Immature natural killer cell (primary cell): ENCODE measurements at regions not wholly inside any gene's neighbourhood (a gene's known extent, or its start where the extent isn't known, plus 50 kb on each side); places are given as distances from the start of the nearest gene placed in this dataset.

Source experiments
- DNase-seq, 3 donors: peaks; one replicate each; pipeline ENCODE4 v3.0.0; 2022; ENCODE audit warnings: mixed read lengths in 1 of 3
- H3K27ac Mint-ChIP-seq, 6 donors: one replicate each; pipeline ENCODE4 v1.8.0; 2020; ENCODE audit warnings: mixed read lengths in 6 of 6, mild to moderate bottlenecking in 5 of 6, inconsistent platforms in 4 of 6, moderate library complexity in 3 of 6
- H3K27me3 Mint-ChIP-seq, 3 donors: one replicate each; pipeline ENCODE4 v1.8.0; 2020 to 2021; ENCODE audit warnings: low read depth in 3 of 3, mild to moderate bottlenecking in 3 of 3, mixed read lengths in 3 of 3, moderate library complexity in 3 of 3, inconsistent platforms in 1 of 3
- H3K36me3 Mint-ChIP-seq, 3 donors: one replicate each; pipeline ENCODE4 v1.8.0; 2020; ENCODE audit warnings: mixed read lengths in 3 of 3, inconsistent platforms in 2 of 3, mild to moderate bottlenecking in 2 of 3
- H3K4me1 Mint-ChIP-seq, 2 donors: one replicate each; pipeline ENCODE4 v1.8.0; 2020; ENCODE audit warnings: inconsistent platforms in 2 of 2, mild to moderate bottlenecking in 2 of 2, mixed read lengths in 2 of 2, moderate library complexity in 1 of 2
- H3K4me3 Mint-ChIP-seq, 5 donors: one replicate each; pipeline ENCODE4 v1.8.0; 2020; ENCODE audit warnings: mild to moderate bottlenecking in 5 of 5, mixed read lengths in 5 of 5, inconsistent platforms in 3 of 5, moderate library complexity in 3 of 5
- H3K9me3 Mint-ChIP-seq, 6 donors: one replicate each; pipeline ENCODE4 v1.8.0; 2020; ENCODE audit warnings: mild to moderate bottlenecking in 6 of 6, mixed read lengths in 6 of 6, inconsistent platforms in 4 of 6, moderate library complexity in 3 of 6

DNA sequence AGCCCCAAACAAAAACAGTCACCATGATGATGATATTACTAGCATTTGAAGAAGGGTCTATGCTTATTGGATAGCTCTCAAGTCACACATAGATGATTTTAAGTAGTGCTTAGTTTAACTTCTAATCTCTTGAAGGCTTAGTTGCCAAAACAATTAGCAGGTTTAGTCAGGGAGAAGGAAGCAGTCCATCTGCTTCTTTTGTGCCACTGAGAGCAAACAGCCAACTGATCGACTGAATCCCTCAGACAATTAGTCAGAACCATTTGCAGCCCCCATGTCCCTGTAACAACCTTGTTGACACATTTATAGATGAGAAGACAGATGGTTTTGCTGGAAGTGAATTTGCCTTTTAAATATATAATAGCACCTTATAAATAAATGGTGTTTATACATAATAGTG is 585.1 kb upstream of the SUCLG2 start:
- Mint-ChIP-seq H3K4me1 (no peaks in the 10 kb centered on the region), H3K9me3 (peaks cover 0 to 7% (median 0%) of the 10 kb centered on the region in 6 donors), H3K36me3 (peaks cover 0 to 4% (median 0%) of the 10 kb centered on the region in 3 donors), H3K4me3 (no peak overlapping the region), H3K27me3 (peaks cover 0 to 2% (median 0%) of the 10 kb centered on the region in 3 donors), H3K27ac (no peak overlapping the region)
- no peak for DNase-seq

DNA sequence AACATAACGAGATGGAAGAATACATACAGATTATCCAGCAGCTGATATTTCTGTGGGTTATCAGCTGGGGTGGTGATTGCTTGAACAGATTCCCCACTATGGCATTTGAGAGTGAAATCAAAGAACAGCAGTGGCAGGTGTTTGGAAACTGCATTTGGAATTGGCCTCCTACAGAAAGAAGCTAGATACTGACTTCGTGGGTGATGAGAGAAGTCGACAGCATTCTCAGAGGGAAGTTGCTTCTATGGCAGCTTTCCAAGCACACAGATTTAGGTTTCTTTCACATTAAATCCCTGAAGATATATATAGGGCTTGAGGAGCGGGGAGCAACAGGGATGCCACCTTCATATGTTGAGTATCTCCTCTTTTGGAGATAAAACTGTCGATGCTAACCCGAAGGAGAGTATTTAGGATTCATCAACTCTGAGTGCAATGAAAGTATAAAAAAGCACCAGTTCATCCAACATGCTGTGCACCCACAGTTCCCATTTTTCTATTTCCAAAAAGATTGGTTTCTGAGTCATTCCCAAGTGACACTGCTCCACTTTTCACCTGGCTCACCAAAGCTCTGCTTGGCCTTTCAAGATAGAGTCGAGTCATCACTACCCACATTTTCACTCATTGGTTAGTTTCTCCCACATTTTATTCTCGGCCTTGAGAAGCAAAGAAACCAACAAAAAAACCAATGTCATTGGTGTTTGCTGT is 579.8 kb upstream of the SUCLG2 start:
- Mint-ChIP-seq H3K9me3 (peaks cover 0 to 21% (median 6%) of the 10 kb centered on the region in 6 donors), H3K27ac (no peak overlapping the region), H3K36me3 (peaks cover 0 to 4% (median 0%) of the 10 kb centered on the region in 3 donors), H3K4me1 (no peaks in the 10 kb centered on the region), H3K27me3 (no peaks in the 10 kb centered on the region), H3K4me3 (no peak overlapping the region)
- no peak for DNase-seq

DNA sequence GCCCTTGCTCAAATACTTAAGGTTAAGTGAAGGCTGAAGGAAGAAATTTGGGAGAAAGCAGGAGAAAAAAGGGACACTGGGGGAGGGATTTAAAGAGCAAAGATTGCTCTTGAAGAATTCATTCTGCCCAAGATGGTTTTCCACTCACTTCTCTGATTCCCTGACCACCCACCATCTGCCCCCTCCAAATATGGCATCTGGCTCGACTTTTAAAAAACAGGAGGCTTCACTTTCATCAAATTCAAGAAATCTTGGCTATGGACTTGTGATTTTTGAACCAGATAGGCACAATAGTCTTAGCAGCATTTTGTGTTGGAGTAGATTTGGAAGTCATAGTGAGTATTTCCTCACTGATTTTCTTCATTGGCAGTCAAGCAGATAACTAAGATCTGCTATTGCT is 574.4 kb upstream of the SUCLG2 start:
- Mint-ChIP-seq H3K4me3 (no peak overlapping the region), H3K36me3 (no peaks in the 10 kb centered on the region), H3K4me1 (no peaks in the 10 kb centered on the region)

DNA sequence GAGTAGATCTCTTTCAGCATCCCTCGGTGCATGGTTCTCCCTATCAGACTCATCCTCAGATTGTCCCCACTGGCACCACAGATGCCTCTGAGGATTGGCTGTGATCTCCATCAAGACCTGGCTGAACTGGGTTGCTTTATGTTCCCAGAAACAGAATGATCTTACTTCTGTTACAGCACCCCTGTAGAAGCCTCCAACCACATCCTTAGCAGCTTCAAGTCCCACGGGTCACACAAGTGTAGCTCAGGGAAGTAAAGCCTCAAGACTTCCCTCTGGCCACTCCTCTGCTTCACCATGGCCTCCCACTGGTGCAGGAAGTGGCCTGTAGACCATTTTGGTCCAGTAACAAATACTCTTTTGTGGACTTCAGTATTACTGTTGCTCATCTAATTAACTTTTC is 566.4 kb upstream of the SUCLG2 start:
- Mint-ChIP-seq H3K9me3 (peaks cover 0 to 2% (median 0%) of the 10 kb centered on the region in 6 donors), H3K27ac (no peak overlapping the region), H3K4me1 (no peaks in the 10 kb centered on the region), H3K27me3 (peaks cover 0 to 4% (median 1%) of the 10 kb centered on the region in 3 donors), H3K4me3 (no peak overlapping the region), H3K36me3 (no peaks in the 10 kb centered on the region)
- DNase-seq: no peak

More for the DNA sequence above, 574.4 kb upstream of the SUCLG2 start:
- Mint-ChIP-seq H3K9me3 (peaks cover 0 to 12% (median 6%) of the 10 kb centered on the region in 6 donors), H3K27me3 (no peaks in the 10 kb centered on the region), H3K27ac (no peak overlapping the region)
- DNase-seq: no peak

DNA sequence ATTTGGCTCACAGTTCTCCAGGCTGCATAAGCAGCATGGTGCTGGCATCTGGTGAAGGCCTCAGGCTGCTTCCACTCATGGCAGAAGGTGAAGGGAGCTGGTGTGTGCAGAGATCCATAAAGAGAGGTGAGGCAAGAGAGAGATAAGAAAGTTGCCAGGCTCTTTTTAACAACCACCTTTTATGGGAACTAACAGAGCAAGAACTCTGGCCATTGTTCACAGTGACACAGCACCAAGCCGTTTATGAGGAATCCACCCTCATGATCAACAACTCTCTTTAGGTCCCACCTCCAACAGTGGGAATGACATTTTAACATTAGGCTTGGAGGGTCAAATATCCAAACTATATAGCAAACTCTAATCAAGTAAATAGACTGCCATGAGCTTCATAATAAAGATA is 557.2 kb upstream of the SUCLG2 start:
- H3K4me1 Mint-ChIP-seq: no peaks in the 10 kb centered on the region
- H3K27ac Mint-ChIP-seq: no peak overlapping the region
- peaks cover 0 to 10% (median under 1%) of the 10 kb centered on the region in 6 donors for H3K9me3 Mint-ChIP-seq
- no peak overlapping the region for H3K4me3 Mint-ChIP-seq
- peaks cover 0 to 10% (median 3%) of the 10 kb centered on the region in 3 donors for H3K36me3 Mint-ChIP-seq
- DNase-seq: no peak
- H3K27me3 Mint-ChIP-seq: peaks cover 2 to 8% (median 2%) of the 10 kb centered on the region in 3 donors

DNA sequence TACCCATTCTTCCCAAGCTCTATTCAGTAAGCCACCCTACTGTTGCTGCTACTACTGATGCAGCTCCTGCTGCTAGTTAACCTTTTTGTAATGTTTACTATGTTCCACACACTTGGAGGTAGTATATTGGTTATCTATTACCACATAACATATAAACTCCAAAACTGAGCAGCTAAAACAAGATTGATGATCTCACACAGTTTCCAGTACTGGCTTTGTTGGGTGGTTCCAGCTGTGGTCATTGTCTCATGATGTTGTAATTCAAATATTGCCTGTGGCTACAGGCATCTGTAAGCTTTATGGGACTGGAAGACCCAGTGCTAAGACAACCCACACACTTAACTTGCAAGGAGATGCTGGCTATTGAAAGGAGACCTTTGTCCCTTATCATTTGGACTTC is 556.2 kb upstream of the SUCLG2 start:
- Mint-ChIP-seq H3K27me3 (peaks cover 2 to 3% (median 2%) of the 10 kb centered on the region in 3 donors), H3K36me3 (peaks cover 0 to 10% (median 3%) of the 10 kb centered on the region in 3 donors), H3K4me3 (no peak overlapping the region), H3K27ac (no peak overlapping the region), H3K9me3 (peaks cover 0 to 10% (median under 1%) of the 10 kb centered on the region in 6 donors), H3K4me1 (no peaks in the 10 kb centered on the region)
- no peak for DNase-seq

DNA sequence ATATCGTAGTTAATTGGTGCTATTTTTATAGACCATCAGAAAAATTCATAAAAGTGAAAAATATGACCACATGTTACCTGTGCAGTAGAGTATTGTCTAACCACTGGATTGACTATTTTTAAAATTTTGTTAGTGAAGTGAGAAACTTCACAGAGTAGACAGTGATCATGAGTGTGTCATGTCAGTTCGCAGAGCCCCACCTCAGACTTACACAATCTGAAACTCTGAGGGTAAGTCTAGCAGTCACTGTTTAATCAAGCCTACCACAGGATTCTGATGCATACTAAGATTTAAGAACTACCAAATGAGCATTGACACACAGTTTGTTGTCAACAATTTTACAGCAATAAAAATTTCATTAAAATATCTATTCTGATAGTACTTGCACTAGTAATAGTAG is 552.9 kb upstream of the SUCLG2 start:
- Mint-ChIP-seq H3K27me3 (peaks cover 2 to 3% (median 2%) of the 10 kb centered on the region in 3 donors), H3K9me3 (peaks cover 0 to 33% (median 5%) of the 10 kb centered on the region in 6 donors), H3K4me3 (no peak overlapping the region), H3K36me3 (peaks cover 0 to 10% (median 0%) of the 10 kb centered on the region in 3 donors), H3K4me1 (no peaks in the 10 kb centered on the region), H3K27ac (no peak overlapping the region)
- no peak for DNase-seq

DNA sequence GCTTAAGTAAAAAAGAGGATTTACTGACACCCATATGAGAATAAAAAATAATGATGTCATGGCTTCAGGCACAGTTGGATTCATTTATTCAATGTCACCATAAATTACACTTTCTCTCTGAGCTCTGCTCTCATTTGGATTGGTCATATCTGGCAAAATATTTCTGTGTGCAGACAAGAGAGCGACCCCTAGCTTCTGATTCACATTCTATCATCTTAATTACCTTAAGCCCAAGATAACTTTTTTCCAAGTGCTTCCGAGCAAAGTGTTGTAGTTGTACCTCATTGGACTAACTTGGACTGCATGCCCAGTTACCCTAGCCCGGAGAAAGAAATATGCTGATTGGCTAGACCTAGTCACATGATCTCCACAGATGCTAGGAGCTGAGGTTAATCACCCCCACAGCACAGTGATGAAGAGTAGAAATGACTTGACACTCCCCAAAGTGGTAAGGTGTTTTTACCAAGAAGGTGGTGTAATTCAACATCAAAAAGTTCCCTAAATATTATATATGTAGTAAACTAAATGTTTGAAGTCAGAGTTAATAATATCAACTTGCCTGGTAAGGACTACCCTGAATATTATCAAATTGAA is 552.2 kb upstream of the SUCLG2 start:
- Mint-ChIP-seq H3K27ac (no peak overlapping the region), H3K9me3 (peaks cover 0 to 26% (median 5%) of the 10 kb centered on the region in 6 donors), H3K4me3 (no peak overlapping the region), H3K27me3 (peaks cover 2 to 3% (median 2%) of the 10 kb centered on the region in 3 donors), H3K36me3 (peaks cover 0 to 3% (median 0%) of the 10 kb centered on the region in 3 donors), H3K4me1 (no peaks in the 10 kb centered on the region)
- no peak for DNase-seq

DNA sequence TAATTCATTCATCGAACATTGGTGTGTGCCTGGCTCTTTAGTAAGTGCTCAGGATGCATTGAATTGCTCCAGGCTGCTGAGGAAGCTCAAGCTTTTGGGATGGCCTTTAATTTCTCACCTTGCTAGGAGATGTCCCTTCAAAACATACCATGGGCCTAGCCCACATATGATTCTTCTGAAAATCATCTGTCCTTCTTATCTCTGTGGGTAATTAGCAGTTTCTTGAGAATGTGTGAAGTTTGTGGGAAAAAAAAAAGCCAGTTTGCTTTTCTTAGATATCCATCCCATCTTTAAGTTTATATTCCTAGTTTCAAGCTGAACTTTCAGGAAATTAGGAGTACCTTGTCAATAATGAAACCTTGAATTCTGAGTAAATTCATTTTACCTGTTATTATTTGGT is 532.3 kb upstream of the SUCLG2 start:
- H3K36me3 Mint-ChIP-seq: peaks cover 0 to 7% (median 0%) of the 10 kb centered on the region in 3 donors
- no peaks in the 10 kb centered on the region for H3K4me1 Mint-ChIP-seq
- H3K27ac Mint-ChIP-seq: no peak overlapping the region

DNA sequence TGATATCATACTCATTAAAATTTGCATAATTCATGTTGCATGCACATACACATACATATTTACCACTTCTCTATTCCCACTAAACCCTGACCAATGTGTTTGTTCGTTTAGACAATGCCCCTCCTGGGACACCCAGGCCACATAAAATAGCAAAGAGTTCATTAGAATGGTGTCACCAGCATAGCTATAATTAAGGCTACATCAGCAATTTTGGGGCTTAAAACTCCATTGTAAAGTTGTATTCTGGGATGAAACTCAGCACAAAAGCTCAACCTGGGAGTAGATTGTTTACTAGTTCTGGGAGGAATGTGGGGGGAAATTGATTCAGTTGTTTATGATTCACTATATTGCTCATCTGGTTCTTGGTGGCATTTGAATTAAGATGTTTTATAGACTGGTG is 522.2 kb upstream of the SUCLG2 start:
- Mint-ChIP-seq H3K4me1 (no peaks in the 10 kb centered on the region), H3K4me3 (no peak overlapping the region), H3K36me3 (peaks cover 0 to 11% (median 0%) of the 10 kb centered on the region in 3 donors), H3K27me3 (no peaks in the 10 kb centered on the region), H3K9me3 (peaks cover 11 to 43% (median 14%) of the 10 kb centered on the region in 6 donors), H3K27ac (no peak overlapping the region)
- no peak for DNase-seq

More for the DNA sequence above, 532.3 kb upstream of the SUCLG2 start:
- Mint-ChIP-seq H3K4me3 (no peak overlapping the region), H3K9me3 (peaks cover 0 to 12% (median 5%) of the 10 kb centered on the region in 6 donors), H3K27me3 (no peaks in the 10 kb centered on the region)
- DNase-seq: no peak

DNA sequence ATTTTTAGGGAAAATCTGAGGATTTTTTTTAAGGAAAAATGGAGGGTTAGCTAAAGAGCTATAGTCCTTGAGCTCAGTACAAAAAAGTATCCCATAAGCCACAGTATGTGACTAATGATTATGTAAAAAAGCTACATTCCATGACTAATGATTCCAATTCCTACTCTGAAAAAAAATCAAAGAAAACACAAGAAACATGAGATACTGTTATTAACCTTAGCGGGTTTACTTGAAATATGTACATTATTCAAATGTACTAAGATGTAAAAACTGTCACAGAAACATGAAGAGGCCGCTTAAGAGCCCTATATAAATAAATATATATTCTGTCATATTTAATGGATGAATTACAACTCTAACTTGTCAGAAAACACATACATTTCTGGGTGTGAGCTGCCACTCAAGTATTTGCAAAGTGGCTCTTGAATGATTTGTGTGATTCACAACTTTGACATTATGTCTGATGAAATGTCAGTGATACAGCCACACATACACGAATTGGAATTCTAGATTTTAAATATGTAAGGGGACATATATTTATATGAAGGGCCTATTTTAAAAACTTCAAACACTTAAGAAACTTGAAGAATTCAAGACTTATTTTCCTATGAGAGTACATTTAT is 518.7 kb upstream of the SUCLG2 start:
- Mint-ChIP-seq H3K27ac (no peak overlapping the region), H3K9me3 (peaks cover 18 to 55% (median 27%) of the 10 kb centered on the region in 6 donors), H3K4me3 (no peak overlapping the region), H3K4me1 (no peaks in the 10 kb centered on the region), H3K36me3 (peaks cover 0 to 17% (median 0%) of the 10 kb centered on the region in 3 donors), H3K27me3 (no peaks in the 10 kb centered on the region)
- no peak for DNase-seq

DNA sequence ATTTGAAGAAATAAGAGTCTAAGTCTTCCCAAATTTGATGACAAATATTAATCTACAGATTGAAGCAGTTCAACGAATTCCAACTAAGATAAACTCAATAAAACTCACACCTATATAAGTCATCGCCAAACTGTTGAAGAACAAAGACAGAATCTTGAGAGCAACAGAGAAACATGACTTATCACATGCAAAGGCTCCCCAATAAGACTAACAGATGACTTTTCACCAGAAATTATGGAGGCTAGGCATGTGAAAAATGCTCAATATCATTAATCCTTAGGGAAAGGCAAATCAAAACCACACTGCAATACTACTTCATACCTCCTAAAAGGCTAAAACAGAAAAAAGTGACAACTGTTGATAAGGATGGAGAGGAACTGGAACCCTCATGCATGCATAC is 517.6 kb upstream of the SUCLG2 start:
- Mint-ChIP-seq H3K27ac (no peak overlapping the region), H3K4me3 (no peak overlapping the region), H3K27me3 (no peaks in the 10 kb centered on the region), H3K4me1 (no peaks in the 10 kb centered on the region), H3K9me3 (peaks cover 18 to 55% (median 27%) of the 10 kb centered on the region in 6 donors), H3K36me3 (peaks cover 0 to 17% (median 0%) of the 10 kb centered on the region in 3 donors)
- DNase-seq: no peak

DNA sequence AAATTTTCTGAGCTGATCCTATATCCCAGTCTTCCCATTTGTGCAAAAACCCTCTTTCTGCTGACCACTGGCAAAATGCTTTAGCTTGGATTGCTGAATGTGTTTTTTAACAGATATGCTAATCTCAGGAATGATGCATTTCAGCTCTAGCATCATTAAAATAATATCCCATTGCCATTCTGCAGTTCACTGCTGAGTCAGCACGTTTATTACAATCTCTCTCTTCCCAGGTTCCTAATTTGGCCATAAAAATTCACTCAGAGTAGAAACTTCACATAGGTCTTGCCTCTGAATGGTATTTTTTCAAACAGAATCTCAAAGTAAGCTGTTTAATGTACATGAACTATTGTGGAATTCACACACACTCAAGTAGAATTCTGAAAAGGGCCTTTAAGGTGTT is 509.6 kb upstream of the SUCLG2 start:
- no peak for DNase-seq
- H3K4me1 Mint-ChIP-seq: no peaks in the 10 kb centered on the region
- H3K27ac Mint-ChIP-seq: no peak overlapping the region
- H3K4me3 Mint-ChIP-seq: no peak overlapping the region
- no peaks in the 10 kb centered on the region for H3K36me3 Mint-ChIP-seq
- peaks cover 0 to 2% (median 0%) of the 10 kb centered on the region in 3 donors for H3K27me3 Mint-ChIP-seq
- peaks cover 0 to 3% (median 0%) of the 10 kb centered on the region in 6 donors for H3K9me3 Mint-ChIP-seq

DNA sequence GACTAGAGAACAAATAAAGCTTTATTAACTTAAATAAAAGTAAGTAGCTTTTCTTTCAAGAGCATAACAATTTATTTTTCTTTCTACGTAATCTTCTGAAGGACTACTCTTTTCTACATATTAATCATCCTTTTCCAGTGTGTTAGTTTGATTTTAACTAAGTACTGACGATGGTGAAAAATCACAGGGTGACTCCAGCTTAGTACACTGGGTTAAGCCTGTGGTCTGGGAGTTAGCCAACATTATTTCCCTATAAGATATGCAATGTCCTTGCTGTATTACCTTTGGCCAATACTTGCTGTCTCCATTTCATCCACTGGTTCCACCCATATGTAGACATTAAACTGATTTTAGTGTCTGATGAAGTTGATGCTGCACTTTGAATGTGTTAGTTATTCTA is 508.6 kb upstream of the SUCLG2 start:
- no peaks in the 10 kb centered on the region for H3K4me1 Mint-ChIP-seq
- H3K4me3 Mint-ChIP-seq: no peak overlapping the region
- no peak for DNase-seq
- H3K27ac Mint-ChIP-seq: no peak overlapping the region
- peaks cover 0 to 6% (median 0%) of the 10 kb centered on the region in 6 donors for H3K9me3 Mint-ChIP-seq
- no peaks in the 10 kb centered on the region for H3K36me3 Mint-ChIP-seq
- H3K27me3 Mint-ChIP-seq: peaks cover 0 to 2% (median 0%) of the 10 kb centered on the region in 3 donors
